ENCODE measurements at regions not wholly inside any gene's neighbourhood (a gene's known extent, or its start where the extent isn't known, plus 50 kb on each side); places are given as distances from the start of the nearest gene placed in this dataset.
"Not testable (repeated sequence)": the region's sequence is repeated elsewhere in the genome, so short reads cannot be mapped to it uniquely, and the experiment has no call there.

DNA sequence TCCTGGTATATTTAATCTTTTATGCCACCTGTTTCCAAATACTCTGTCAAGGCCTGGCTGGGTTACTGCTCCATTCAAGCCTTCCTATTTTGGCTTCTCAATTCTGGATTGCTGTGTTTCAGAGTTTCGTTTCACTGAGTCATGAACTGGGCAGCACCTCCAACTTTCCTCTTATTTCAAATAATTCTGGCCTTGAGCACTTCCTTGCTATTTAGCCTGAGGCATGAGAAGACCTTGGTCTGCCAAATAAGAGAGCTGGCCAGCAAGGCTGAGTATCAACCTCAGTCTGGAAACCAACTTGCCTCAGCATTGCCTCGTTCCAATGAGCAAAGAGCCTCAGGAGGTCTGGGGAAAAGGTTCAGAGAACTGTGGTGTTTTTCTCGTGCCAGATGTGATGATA is 66.6 kb downstream of the TNFAIP3 start:
- ChIA-PET POLR2A (no interaction called here), CTCF (interaction anchor here (0.6 to 4.9 kb wide), 16 partner anchors 8 to 229 kb away, joined by 3 to 34 read pairs (median 3); partner anchors contain the start of gene TNFAIP3)
- no peak for DNase-seq (ENCODE audit: extremely low spot score)
- no peak for TF ChIP-seq CTCF (IDR thresholded peaks at IDR 0.05; ENCODE audit: control extremely low read depth, extremely low read depth, low read depth, missing control alignments)

DNA sequence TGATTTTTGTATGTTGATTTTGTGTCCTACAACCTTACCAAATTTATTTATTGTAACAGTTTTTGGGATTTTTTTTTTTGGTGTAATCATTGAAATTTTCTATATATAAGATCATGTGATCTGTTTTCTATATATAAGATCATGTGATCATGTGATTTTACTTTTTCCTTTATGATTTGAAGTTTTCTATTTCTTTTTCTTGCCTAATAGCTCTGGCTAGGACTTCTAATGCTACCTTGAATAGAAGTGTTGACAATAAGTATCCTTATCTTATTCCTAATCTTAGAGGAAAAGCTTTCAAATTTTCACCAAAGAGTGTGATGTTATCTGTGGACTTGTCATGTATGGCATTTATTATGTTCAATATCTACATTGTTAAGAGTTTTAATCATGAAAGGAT is 69.7 kb downstream of the TNFAIP3 start:
- no peak for TF ChIP-seq CTCF (IDR thresholded peaks at IDR 0.05; ENCODE audit: control extremely low read depth, extremely low read depth, low read depth, missing control alignments)
- CTCF ChIA-PET, result interaction anchor here (0.9 to 4.9 kb wide), 3 partner anchors 8 to 11 kb away, joined by 3 to 34 read pairs (median 3); no protein-coding TSS in a partner anchor
- no peak for DNase-seq (ENCODE audit: extremely low spot score)
- POLR2A ChIA-PET, result no interaction called here

- DNase-seq (ENCODE audit: extremely low spot score), result no peak
- ChIA-PET CTCF (interaction anchor here (2.8 kb wide), 1 partner anchor 138 kb away, joined by 13 read pairs; no protein-coding TSS in a partner anchor), POLR2A (no interaction called here)
- TF ChIP-seq CTCF (IDR thresholded peaks at IDR 0.05; ENCODE audit: control extremely low read depth, extremely low read depth, low read depth, missing control alignments), result no peak
These were observed 70.8 kb downstream of the TNFAIP3 start for GRCh38 chr6:137937834-137938233.

DNA sequence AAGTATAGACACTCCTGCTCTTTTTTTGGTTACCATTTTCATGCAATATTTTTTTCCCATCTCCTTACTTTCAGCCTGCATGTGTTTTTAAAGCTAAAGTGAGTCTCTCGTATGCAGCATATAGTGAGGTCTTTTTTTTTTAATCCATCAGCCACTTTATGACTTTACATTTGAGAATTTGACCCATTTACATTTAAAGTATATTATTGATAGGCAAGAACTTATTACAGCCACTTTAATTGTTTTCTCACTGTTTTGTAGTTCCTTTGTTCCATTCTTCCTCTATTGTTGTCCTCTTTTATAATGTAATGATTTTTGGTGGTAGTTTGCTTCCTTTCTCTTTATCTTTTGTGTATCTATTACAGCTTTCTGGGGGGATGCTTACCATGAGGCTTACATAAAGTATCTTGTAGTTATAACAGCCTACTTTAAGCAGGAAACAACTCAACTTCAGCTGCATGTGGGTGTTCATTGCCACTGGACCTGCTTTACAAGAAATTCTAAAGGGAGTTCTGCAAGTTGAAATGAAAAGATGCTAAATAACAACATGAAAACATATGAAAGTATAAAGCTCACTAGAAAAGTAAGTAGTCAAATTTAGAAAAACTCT is 71.8 kb downstream of the TNFAIP3 start:
- CTCF ChIA-PET, result interaction anchor here (0.8 to 4.8 kb wide), 32 partner anchors 11 to 245 kb away, joined by 3 to 72 read pairs (median 4); partner anchors contain the start of gene TNFAIP3

GRCh38 chr6:137941995-137942394 is 74.9 kb downstream of the TNFAIP3 start:
- POLR2A ChIA-PET, result no interaction called here
- no peak for DNase-seq (ENCODE audit: extremely low spot score)
- CTCF ChIA-PET, result interaction anchor here (0.8 to 9.4 kb wide), 6 partner anchors 8 to 72 kb away, joined by 3 to 138 read pairs (median 25); partner anchors contain the start of gene TNFAIP3
- no peak for TF ChIP-seq CTCF (IDR thresholded peaks at IDR 0.05; ENCODE audit: control extremely low read depth, extremely low read depth, low read depth, missing control alignments)

More for the DNA sequence above, 71.8 kb downstream of the TNFAIP3 start:
- no peak for DNase-seq (ENCODE audit: extremely low spot score)
- TF ChIP-seq CTCF (IDR thresholded peaks at IDR 0.05; ENCODE audit: control extremely low read depth, extremely low read depth, low read depth, missing control alignments), result no peak
- POLR2A ChIA-PET, result no interaction called here

DNA sequence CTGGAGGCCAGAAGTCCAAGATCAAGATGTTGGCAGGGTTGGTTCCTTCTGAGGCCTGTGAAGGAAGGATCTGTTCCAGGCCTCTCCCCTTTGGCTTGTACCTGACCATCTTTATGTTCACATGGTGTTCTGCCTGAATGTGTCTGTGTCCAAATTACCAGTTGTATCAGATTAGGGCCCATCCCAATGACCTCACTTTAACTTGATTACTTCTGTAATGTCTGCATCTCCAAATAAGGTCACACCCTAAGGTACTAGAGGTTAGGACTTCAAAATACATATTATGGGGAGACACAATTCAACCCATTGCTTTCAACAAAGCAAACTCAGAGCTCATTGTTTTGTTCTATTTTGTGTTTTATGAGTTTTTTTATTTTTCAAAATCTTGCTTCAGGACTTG is 75.7 kb downstream of the TNFAIP3 start:
- no peak for TF ChIP-seq CTCF (IDR thresholded peaks at IDR 0.05; ENCODE audit: control extremely low read depth, extremely low read depth, low read depth, missing control alignments)
- POLR2A ChIA-PET, result no interaction called here
- CTCF ChIA-PET, result interaction anchor here (1.0 to 9.4 kb wide), 5 partner anchors 17 to 236 kb away, joined by 3 to 138 read pairs (median 35); partner anchors contain the start of gene TNFAIP3
- no peak for DNase-seq (ENCODE audit: extremely low spot score)

DNA sequence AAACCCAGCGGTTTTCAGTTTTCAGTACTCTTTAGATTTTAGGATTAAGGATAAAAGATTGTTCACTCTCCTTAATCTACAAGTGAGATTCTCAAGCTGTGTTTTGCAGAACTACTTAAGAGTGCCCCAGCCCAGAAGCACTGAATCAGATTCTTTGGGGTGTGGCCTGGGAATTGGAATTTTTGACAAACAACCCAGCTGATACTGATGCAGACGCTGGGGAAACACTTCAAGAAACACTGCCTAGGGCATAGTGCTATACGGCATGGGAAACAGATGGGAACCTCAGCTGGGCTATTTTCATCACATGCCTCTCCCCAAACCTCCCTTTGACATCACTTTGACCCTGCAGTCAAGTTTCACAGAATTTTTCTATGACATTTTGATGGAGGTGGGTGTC is 77.3 kb downstream of the TNFAIP3 start:
- ChIA-PET CTCF (interaction anchor here (0.6 to 11.6 kb wide), 51 partner anchors 9 to 711 kb away, joined by 3 to 138 read pairs (median 6); partner anchors contain the start of gene TNFAIP3), POLR2A (interaction anchor here (1.6 kb wide), 1 partner anchor 73 kb away, joined by 10 read pairs; no protein-coding TSS in a partner anchor)
- DNase-seq (ENCODE audit: extremely low spot score), result not testable (repeated sequence)
